HEK293 (cell line): ENCODE measurements at regions not wholly inside any gene's neighbourhood (a gene's known extent, or its start where the extent isn't known, plus 50 kb on each side); places are given as distances from the start of the nearest gene placed in this dataset.

ENCODE experiments used
- CTCF ChIA-PET: fragments of 350-600 bp; formaldehyde crosslinking; extraction: SDS; loops from one replicate; lab custom pipeline; 2021; ENCODE audit warnings: antibody characterized with exemption; lab: Yijun Ruan, JAX
- POLR2A ChIA-PET: fragments of 300-600 bp; formaldehyde crosslinking; extraction: SDS; loops from one replicate; lab custom pipeline; 2020; ENCODE audit warnings: antibody characterized with exemption, inconsistent platforms; lab: Yijun Ruan, JAX
- H3K27ac ChIP-seq: fragments of 200-500 bp; sonication (Bioruptor generic); 2 replicates; pipeline ENCODE4 v1.5.1; 2014; ENCODE audit warnings: low read depth, low read length, control low read depth, inconsistent platforms; ENCODE audit errors: extremely low read depth
- H3K36me3 ChIP-seq, 2 experiments: fragments of 200-500 bp in 1 of 2; sonication (Bioruptor generic) in 1 of 2; 1 replicate in 1 of 2; 2 replicates in 1 of 2; pipeline ENCODE4 v1.5.1; 2014 to 2017; ENCODE audit warnings: inconsistent platforms in 2 of 2, low read length in 2 of 2; ENCODE audit not compliant: control insufficient read depth in 2 of 2, insufficient read depth in 1 of 2
- H3K4me1 ChIP-seq: fragments of 200-500 bp; sonication (Bioruptor generic); 2 replicates; pipeline ENCODE4 v1.5.1; 2014; ENCODE audit warnings: mild to moderate bottlenecking, low read length, inconsistent platforms; ENCODE audit not compliant: control insufficient read depth, insufficient read depth
- H3K4me3 ChIP-seq: 2 replicates; pipeline ENCODE4 v1.5.1; 2011; ENCODE audit warnings: low read depth, mild to moderate bottlenecking, control low read depth, low read length, moderate library complexity
- H3K9me3 ChIP-seq: fragments of 200-500 bp; sonication (Bioruptor generic); 2 replicates; pipeline ENCODE4 v1.5.1; 2014; ENCODE audit warnings: low read depth, low read length, inconsistent platforms; ENCODE audit not compliant: control insufficient read depth, insufficient read depth
- ELK4 ChIP-seq: IDR thresholded peaks from 2 replicates; pipeline ENCODE4 v1.6.1; 2011; ENCODE audit warnings: mild to moderate bottlenecking, low read depth, low read length, borderline replicate concordance
- HOXD13 ChIP-seq: sonication (generic); formaldehyde crosslinking; IDR thresholded peaks from 2 replicates; pipeline ENCODE4 v1.8.0; 2022; ENCODE audit warnings: missing genetic modification reagents, borderline replicate concordance
- KLF10 ChIP-seq: fragments of 450-650 bp; IDR thresholded peaks from 2 replicates; pipeline ENCODE4 v1.5.1; 2018; ENCODE audit warnings: missing biosample characterization, mild to moderate bottlenecking, missing genetic modification characterization
- KLF7 ChIP-seq: fragments of 450-650 bp; formaldehyde crosslinking; IDR thresholded peaks from 2 replicates; pipeline ENCODE4 v1.5.1; 2016; ENCODE audit warnings: missing biosample characterization, missing genetic modification characterization, borderline replicate concordance
- YY1 ChIP-seq: fragments of 450-650 bp; formaldehyde crosslinking; IDR thresholded peaks from 2 replicates; pipeline ENCODE4 v1.5.1; 2018; ENCODE audit warnings: missing biosample characterization, missing genetic modification characterization
- ZBTB48 ChIP-seq: fragments of 450-650 bp; formaldehyde crosslinking; IDR thresholded peaks from 2 replicates; pipeline ENCODE4 v1.5.1; 2016; ENCODE audit warnings: missing biosample characterization, missing genetic modification characterization
- ZIC2 ChIP-seq: fragments of 450-650 bp; formaldehyde crosslinking; IDR thresholded peaks from 2 replicates; pipeline ENCODE4 v1.5.1; 2016; ENCODE audit warnings: missing biosample characterization, missing genetic modification characterization
- ZNF2 ChIP-seq: fragments of 450-650 bp; formaldehyde crosslinking; IDR thresholded peaks from 2 replicates; pipeline ENCODE4 v1.5.1; 2016; ENCODE audit warnings: missing biosample characterization, missing genetic modification characterization
- ZNF24 ChIP-seq: fragments of 450-650 bp; formaldehyde crosslinking; IDR thresholded peaks from 2 replicates; pipeline ENCODE4 v1.5.1; 2016; ENCODE audit warnings: missing biosample characterization, missing genetic modification characterization
- ZNF292 ChIP-seq: fragments of 450-650 bp; formaldehyde crosslinking; IDR thresholded peaks from 2 replicates; pipeline ENCODE4 v1.5.1; 2016; ENCODE audit warnings: low read depth, missing biosample characterization, missing genetic modification characterization, borderline replicate concordance
- ZNF341 ChIP-seq: fragments of 450-650 bp; formaldehyde crosslinking; IDR thresholded peaks from 2 replicates; pipeline ENCODE4; 2016; ENCODE audit warnings: low read depth, missing biosample characterization, missing genetic modification characterization
- ZNF350 ChIP-seq: fragments of 450-650 bp; formaldehyde crosslinking; IDR thresholded peaks from 2 replicates; pipeline ENCODE4 v1.5.0; 2017; ENCODE audit warnings: missing biosample characterization, mild to moderate bottlenecking, missing genetic modification characterization
- ZNF37A ChIP-seq: fragments of 450-650 bp; IDR thresholded peaks from 2 replicates; pipeline ENCODE4 v1.5.1; 2018; ENCODE audit warnings: missing biosample characterization, missing genetic modification characterization
- ZNF394 ChIP-seq: fragments of 450-650 bp; formaldehyde crosslinking; IDR thresholded peaks from 2 replicates; pipeline ENCODE4 v1.5.1; 2016; ENCODE audit warnings: missing biosample characterization, missing genetic modification characterization, mild to moderate bottlenecking, moderate library complexity, borderline replicate concordance
- ZNF510 ChIP-seq: fragments of 450-650 bp; formaldehyde crosslinking; IDR thresholded peaks from 2 replicates; pipeline ENCODE4 v1.5.1; 2018; ENCODE audit warnings: mild to moderate bottlenecking, missing genetic modification characterization, missing biosample characterization; ENCODE audit not compliant: insufficient replicate concordance
- ZNF677 ChIP-seq: fragments of 450-650 bp; IDR thresholded peaks from 2 replicates; pipeline ENCODE4 v1.5.0; 2018; ENCODE audit warnings: missing biosample characterization, mild to moderate bottlenecking, missing genetic modification characterization, moderate library complexity
- ZNF837 ChIP-seq: fragments of 450-650 bp; formaldehyde crosslinking; IDR thresholded peaks from 2 replicates; pipeline ENCODE4 v1.5.1; 2016; ENCODE audit warnings: missing biosample characterization, missing genetic modification characterization
- ZNF843 ChIP-seq: fragments of 450-650 bp; formaldehyde crosslinking; IDR thresholded peaks from 2 replicates; pipeline ENCODE4 v1.5.1; 2016; ENCODE audit warnings: missing biosample characterization, missing genetic modification characterization
- ZSCAN16 ChIP-seq: fragments of 450-650 bp; formaldehyde crosslinking; IDR thresholded peaks from 2 replicates; pipeline ENCODE4 v1.5.1; 2016; ENCODE audit warnings: missing biosample characterization, missing genetic modification characterization
- TF ChIP-seq, protein P1 (sequence below): fragments of 450-650 bp; formaldehyde crosslinking; IDR thresholded peaks from 2 replicates; pipeline ENCODE4 v1.5.1; 2016; ENCODE audit warnings: missing biosample characterization, missing genetic modification characterization
- TF ChIP-seq, protein P2 (sequence below): fragments of 450-650 bp; formaldehyde crosslinking; IDR thresholded peaks from 2 replicates; pipeline ENCODE4 v1.5.1; 2016; ENCODE audit warnings: missing biosample characterization, missing genetic modification characterization, low read depth
- TF ChIP-seq, protein P3 (sequence below): fragments of 450-650 bp; formaldehyde crosslinking; conservative IDR thresholded peaks from 2 replicates; pipeline ENCODE4 v1.5.1; 2016; ENCODE audit warnings: low read depth, missing biosample characterization, missing genetic modification characterization

DNA sequence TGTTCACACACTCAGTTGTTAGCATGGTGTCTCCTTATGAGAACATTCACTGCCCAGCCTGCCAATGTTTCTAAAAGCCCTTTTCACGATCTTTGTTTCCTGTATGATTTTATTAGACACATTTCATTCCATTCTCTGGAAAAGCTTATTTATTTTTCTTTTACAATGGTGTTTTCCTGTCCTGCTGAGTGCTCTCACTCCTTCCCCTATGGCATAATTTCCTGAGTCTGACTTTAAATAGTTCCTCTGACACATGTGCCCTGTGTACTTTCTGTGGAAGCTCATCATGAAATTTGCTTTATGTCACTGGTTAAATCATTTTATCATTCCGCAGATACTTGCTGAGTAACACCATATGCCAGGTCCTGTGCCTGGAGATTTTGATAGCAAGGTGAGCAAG is 612.0 kb downstream of the FLRT2 start:
- H3K4me3 ChIP-seq: no peak overlapping the region
- no peaks in the 10 kb centered on the region for H3K4me1 ChIP-seq
- POLR2A ChIA-PET: no interaction called here
- H3K9me3 ChIP-seq: no peaks in the 10 kb centered on the region
- TF ChIP-seq ZNF341 (tag by site-specific recombination) (no peak), ZNF37A (tag by site-specific recombination) (no peak), ZNF837 (tag by site-specific recombination) (no peak), ZNF394 (no peak), ZNF24 (tag by site-specific recombination) (no peak), ZNF510 (tag by site-specific recombination) (no peak), ELK4 (no peak), KLF10 (tag by site-specific recombination) (no peak), ZNF350 (tag by site-specific recombination) (no peak), ZNF843 (no peak), HOXD13 (no peak), ZNF677 (tag by site-specific recombination) (no peak)
- TF ChIP-seq, protein P1, sequence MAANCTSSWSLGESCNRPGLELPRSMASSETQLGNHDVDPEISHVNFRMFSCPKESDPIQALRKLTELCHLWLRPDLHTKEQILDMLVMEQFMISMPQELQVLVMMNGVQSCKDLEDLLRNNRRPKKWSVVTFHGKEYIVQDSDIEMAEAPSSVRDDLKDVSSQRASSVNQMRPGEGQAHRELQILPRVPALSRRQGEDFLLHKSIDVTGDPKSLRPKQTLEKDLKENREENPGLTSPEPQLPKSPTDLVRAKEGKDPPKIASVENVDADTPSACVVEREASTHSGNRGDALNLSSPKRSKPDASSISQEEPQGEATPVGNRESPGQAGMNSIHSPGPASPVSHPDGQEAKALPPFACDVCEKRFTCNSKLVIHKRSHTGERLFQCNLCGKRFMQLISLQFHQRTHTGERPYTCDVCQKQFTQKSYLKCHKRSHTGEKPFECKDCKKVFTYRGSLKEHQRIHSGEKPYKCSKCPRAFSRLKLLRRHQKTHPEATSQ (tag by site-specific recombination): no peak
- TF ChIP-seq, protein P2, sequence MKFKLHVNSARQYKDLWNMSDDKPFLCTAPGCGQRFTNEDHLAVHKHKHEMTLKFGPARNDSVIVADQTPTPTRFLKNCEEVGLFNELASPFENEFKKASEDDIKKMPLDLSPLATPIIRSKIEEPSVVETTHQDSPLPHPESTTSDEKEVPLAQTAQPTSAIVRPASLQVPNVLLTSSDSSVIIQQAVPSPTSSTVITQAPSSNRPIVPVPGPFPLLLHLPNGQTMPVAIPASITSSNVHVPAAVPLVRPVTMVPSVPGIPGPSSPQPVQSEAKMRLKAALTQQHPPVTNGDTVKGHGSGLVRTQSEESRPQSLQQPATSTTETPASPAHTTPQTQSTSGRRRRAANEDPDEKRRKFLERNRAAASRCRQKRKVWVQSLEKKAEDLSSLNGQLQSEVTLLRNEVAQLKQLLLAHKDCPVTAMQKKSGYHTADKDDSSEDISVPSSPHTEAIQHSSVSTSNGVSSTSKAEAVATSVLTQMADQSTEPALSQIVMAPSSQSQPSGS (tag by site-specific recombination): no peak
- H3K27ac ChIP-seq: no peak overlapping the region
- CTCF ChIA-PET: no interaction called here
- no peaks in the 10 kb centered on the region for H3K36me3 ChIP-seq

GRCh38 chr14:86129426-86129825 is 599.5 kb downstream of the FLRT2 start:
- H3K36me3 ChIP-seq: no peaks in the 10 kb centered on the region
- TF ChIP-seq ZBTB48 (tag by site-specific recombination): no peak
- TF ChIP-seq ZNF292 (tag by site-specific recombination): no peak
- no peak for TF ChIP-seq YY1 (tag by site-specific recombination)
- TF ChIP-seq, protein P3, sequence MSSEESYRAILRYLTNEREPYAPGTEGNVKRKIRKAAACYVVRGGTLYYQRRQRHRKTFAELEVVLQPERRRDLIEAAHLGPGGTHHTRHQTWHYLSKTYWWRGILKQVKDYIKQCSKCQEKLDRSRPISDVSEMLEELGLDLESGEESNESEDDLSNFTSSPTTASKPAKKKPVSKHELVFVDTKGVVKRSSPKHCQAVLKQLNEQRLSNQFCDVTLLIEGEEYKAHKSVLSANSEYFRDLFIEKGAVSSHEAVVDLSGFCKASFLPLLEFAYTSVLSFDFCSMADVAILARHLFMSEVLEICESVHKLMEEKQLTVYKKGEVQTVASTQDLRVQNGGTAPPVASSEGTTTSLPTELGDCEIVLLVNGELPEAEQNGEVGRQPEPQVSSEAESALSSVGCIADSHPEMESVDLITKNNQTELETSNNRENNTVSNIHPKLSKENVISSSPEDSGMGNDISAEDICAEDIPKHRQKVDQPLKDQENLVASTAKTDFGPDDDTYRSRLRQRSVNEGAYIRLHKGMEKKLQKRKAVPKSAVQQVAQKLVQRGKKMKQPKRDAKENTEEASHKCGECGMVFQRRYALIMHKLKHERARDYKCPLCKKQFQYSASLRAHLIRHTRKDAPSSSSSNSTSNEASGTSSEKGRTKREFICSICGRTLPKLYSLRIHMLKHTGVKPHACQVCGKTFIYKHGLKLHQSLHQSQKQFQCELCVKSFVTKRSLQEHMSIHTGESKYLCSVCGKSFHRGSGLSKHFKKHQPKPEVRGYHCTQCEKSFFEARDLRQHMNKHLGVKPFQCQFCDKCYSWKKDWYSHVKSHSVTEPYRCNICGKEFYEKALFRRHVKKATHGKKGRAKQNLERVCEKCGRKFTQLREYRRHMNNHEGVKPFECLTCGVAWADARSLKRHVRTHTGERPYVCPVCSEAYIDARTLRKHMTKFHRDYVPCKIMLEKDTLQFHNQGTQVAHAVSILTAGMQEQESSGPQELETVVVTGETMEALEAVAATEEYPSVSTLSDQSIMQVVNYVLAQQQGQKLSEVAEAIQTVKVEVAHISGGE (tag by site-specific recombination): no peak
- TF ChIP-seq ZSCAN16: no peak
- no peak for TF ChIP-seq ZNF2
- TF ChIP-seq KLF7 (tag by site-specific recombination): no peak
- TF ChIP-seq ZIC2 (tag by site-specific recombination): no peak
- ChIA-PET POLR2A (no interaction called here), CTCF (no interaction called here)
- H3K4me3 ChIP-seq: no peak overlapping the region
- no peaks in the 10 kb centered on the region for H3K4me1 ChIP-seq
- no peak overlapping the region for H3K27ac ChIP-seq
- H3K9me3 ChIP-seq: no peaks in the 10 kb centered on the region
